Body of pancreas (tissue), 4 donors: ENCODE measurements at regions not wholly inside any gene's neighbourhood (a gene's known extent, or its start where the extent isn't known, plus 50 kb on each side); places are given as distances from the start of the nearest gene placed in this dataset.

Source experiments
- ATAC-seq: fragments of 150-250 bp; one replicate; pipeline ENCODE4 v1.9.1; 2016
- DNase-seq, 4 donors: peaks; one replicate each; pipeline ENCODE4 v3.0.0-alpha.2; 2019
- H3K27ac ChIP-seq, 4 donors: fragments of 200-600 bp; sonication (generic); 1 replicate in 3 of 4; 2 replicates in 1 of 4; pipeline versions ENCODE4 v1.5.1 to v1.6.1; 2016 to 2019; ENCODE audit warnings: mild to moderate bottlenecking in 1 of 4, mixed read lengths in 1 of 4, moderate library complexity in 1 of 4
- H3K27me3 ChIP-seq, 2 donors: fragments of 200-600 bp; sonication (generic); one replicate each; pipeline ENCODE4 v1.6.0; 2016; ENCODE audit warnings: mild to moderate bottlenecking in 1 of 2
- H3K36me3 ChIP-seq, 2 donors: fragments of 200-600 bp; sonication (generic); replicated peaks in 1 of 2; 2 replicates each; pipeline ENCODE4 v1.5.1; 2016; ENCODE audit warnings: low read depth in 2 of 2; ENCODE audit not compliant: insufficient read depth in 1 of 2
- H3K4me1 ChIP-seq: fragments of 200-600 bp; sonication (generic); one replicate; pipeline ENCODE4 v1.6.0; 2016
- H3K4me3 ChIP-seq, 2 donors: fragments of 200-600 bp; sonication (generic); 1 replicate in 1 of 2; 2 replicates in 1 of 2; pipeline ENCODE4 v1.5.1; 2016 to 2019
- H3K9me3 ChIP-seq, 3 donors: fragments of 200-600 bp; sonication (generic); 1 replicate in 2 of 3; 2 replicates in 1 of 3; pipeline ENCODE4 v1.5.1; 2016
- POLR2A ChIP-seq, 3 donors: fragments of 450-650 bp; IDR thresholded peaks; one replicate each; pipeline ENCODE4 v1.6.1; 2016; ENCODE audit warnings: antibody characterized with exemption in 3 of 3, mild to moderate bottlenecking in 2 of 3
- WGBS, 2 donors: methylation state at CpG; one replicate each; pipeline ENCODE4 v1.1.5; 2017; 5-methylcytosine and 5-hydroxymethylcytosine counted together
- intact Hi-C: fragments of 100-400 bp; cut with DNase I; formaldehyde crosslinking; loops from one replicate; pipeline ENCODE4 v1.15.1; 2023
- TF ChIP-seq, protein P1 (sequence below), 7 experiments: fragments of 450-650 bp in 4 of 7; fragments of 200-600 bp in 3 of 7; sonication (generic) in 3 of 7; IDR thresholded peaks; one replicate each; pipeline ENCODE4 v1.5.1; 2016 to 2019; ENCODE audit warnings: antibody characterized with exemption in 7 of 7

DNA sequence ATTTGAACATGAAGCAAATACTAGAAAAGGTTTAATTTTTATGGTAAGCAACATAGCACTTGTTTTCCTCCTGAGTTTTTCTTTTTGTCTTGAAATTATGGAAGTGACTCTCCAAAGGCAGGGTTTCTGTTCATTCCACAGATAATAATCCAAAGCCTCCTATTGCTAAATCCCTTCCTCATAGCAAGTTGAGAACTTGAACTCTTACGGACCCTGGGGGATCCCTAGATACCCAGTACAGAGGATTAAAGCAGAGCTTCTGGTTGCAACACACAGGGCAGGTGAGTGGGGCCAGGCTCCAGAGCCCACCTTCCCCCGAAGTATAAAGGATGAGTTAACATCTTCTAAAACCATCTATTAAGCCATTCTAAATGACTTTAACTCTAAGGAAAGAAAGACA lies 294.1 kb downstream of the RMST start:
- WGBS, 2 donors = 79 to 87% methylated on average over 2 of the region's 2 CpGs
- Histone ChIP-seq H3K27me3 (no peaks in the 10 kb centered on the region), H3K4me1 (no peaks in the 10 kb centered on the region), H3K9me3 (no peaks in the 10 kb centered on the region), H3K36me3 (no peaks in the 10 kb centered on the region), H3K4me3 (no peak overlapping the region), H3K27ac (no peak overlapping the region)
- no peak for ATAC-seq
- intact Hi-C loops = no loop called here
- TF ChIP-seq, protein P1, sequence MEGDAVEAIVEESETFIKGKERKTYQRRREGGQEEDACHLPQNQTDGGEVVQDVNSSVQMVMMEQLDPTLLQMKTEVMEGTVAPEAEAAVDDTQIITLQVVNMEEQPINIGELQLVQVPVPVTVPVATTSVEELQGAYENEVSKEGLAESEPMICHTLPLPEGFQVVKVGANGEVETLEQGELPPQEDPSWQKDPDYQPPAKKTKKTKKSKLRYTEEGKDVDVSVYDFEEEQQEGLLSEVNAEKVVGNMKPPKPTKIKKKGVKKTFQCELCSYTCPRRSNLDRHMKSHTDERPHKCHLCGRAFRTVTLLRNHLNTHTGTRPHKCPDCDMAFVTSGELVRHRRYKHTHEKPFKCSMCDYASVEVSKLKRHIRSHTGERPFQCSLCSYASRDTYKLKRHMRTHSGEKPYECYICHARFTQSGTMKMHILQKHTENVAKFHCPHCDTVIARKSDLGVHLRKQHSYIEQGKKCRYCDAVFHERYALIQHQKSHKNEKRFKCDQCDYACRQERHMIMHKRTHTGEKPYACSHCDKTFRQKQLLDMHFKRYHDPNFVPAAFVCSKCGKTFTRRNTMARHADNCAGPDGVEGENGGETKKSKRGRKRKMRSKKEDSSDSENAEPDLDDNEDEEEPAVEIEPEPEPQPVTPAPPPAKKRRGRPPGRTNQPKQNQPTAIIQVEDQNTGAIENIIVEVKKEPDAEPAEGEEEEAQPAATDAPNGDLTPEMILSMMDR (IDR thresholded peaks at IDR 0.05) = no peak
- TF ChIP-seq POLR2A (IDR thresholded peaks at IDR 0.05) = no peak
- DNase-seq = no peak

DNA sequence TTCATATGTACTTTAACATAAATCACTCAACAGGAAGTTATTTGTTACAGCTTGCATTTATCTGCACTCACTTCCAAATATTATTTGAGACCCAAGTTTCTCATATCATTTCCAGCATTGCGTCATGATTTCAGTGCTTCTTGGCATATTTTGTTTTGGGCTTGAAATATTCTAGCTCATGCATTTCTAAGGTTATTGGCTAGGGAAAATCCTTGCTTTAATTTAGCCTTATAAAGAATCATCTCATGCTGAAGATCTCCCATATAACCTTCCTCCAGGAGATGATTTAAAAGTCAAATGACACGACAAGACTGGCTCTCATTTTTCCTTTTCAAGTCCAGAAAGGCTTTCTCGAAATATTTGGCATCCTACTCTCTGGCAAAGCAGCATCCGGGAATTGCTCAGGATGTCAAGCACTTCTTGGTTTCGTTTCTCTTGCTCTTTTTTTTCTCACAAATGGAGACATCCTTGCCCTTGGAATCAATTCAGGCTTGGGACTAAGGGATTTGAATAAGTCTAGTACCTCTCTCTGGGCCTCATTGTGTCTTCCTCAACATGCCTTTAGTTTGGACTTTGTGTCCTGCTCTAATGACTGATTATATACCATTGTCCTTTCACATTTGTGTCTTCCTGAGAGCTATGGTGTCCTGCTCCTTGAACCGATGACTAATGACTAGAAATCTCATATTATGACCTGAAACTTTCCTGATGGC lies 295.0 kb downstream of the RMST start:
- Histone ChIP-seq H3K36me3 (no peaks in the 10 kb centered on the region), H3K4me1 (no peaks in the 10 kb centered on the region), H3K27ac (no peak overlapping the region), H3K4me3 (no peak overlapping the region), H3K9me3 (peaks cover 0 to 9% (median 0%) of the 10 kb centered on the region in 3 donors), H3K27me3 (no peaks in the 10 kb centered on the region)
- intact Hi-C loops = no loop called here
- 56 to 60% methylated on average over 6 of the region's 6 CpGs for WGBS, 2 donors
- no peak for TF ChIP-seq POLR2A (IDR thresholded peaks at IDR 0.05)
- TF ChIP-seq, protein P1 (IDR thresholded peaks at IDR 0.05) = no peak
- no peak for DNase-seq
- peak; percentile 12 for ATAC-seq

DNA sequence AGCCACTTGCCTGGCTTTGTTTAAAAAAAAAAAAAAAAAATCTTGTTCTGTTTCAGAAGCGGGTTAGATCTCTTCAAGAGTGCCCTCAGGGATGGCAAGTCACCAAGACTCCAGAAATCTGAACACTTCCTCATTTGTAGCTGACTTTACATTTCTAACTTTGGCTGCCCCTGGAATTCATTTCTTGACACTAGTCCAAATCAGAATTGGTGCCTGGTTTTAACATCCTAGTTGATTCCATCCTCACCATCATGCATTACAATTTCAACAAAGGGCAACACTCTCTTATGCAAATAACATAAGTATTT lies 295.5 kb downstream of the RMST start:
- TF ChIP-seq, protein P1 (IDR thresholded peaks at IDR 0.05) = no peak
- TF ChIP-seq POLR2A (IDR thresholded peaks at IDR 0.05) = no peak
- Histone ChIP-seq H3K36me3 (no peaks in the 10 kb centered on the region), H3K4me1 (no peaks in the 10 kb centered on the region), H3K27ac (no peak overlapping the region), H3K4me3 (no peak overlapping the region), H3K9me3 (peaks cover 0 to 10% (median 0%) of the 10 kb centered on the region in 3 donors), H3K27me3 (no peaks in the 10 kb centered on the region)
- DNase-seq (no peak), ATAC-seq (no peak)
- 50 to 67% methylated on average over 1 of the region's 1 CpG for WGBS, 2 donors
- intact Hi-C loops = no loop called here

DNA sequence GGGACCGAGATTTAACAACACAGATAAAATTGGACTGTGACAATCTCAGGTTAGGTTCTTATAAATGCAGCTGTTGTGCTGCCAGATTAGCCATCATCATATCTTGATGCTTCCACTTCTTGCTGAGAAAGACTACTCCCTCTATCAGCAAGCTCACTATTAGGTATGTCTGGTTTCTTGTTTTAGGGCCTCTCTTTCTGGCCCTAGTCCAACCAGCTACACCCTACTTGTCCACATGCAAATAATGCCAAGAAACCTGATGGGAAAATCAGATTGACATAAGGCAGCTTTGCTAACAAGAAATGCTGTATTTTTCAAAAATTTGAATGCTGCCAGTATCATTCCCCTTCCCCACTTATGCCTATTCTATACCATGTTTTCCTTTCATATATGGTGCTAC lies 296.0 kb downstream of the RMST start:
- 34 to 62% methylated on average over 1 of the region's 1 CpG for WGBS, 2 donors
- ATAC-seq = no peak
- peaks cover 0 to 10% (median 0%) of the 10 kb centered on the region in 3 donors for H3K9me3 ChIP-seq
- DNase-seq = no peak
- no peaks in the 10 kb centered on the region for H3K4me1 ChIP-seq
- no peak for TF ChIP-seq POLR2A (IDR thresholded peaks at IDR 0.05)
- TF ChIP-seq, protein P1 (IDR thresholded peaks at IDR 0.05) = no peak
- H3K27ac ChIP-seq = no peak overlapping the region
- H3K4me3 ChIP-seq = no peak overlapping the region
- no peaks in the 10 kb centered on the region for H3K27me3 ChIP-seq
- H3K36me3 ChIP-seq = no peaks in the 10 kb centered on the region
- intact Hi-C loops = no loop called here

DNA sequence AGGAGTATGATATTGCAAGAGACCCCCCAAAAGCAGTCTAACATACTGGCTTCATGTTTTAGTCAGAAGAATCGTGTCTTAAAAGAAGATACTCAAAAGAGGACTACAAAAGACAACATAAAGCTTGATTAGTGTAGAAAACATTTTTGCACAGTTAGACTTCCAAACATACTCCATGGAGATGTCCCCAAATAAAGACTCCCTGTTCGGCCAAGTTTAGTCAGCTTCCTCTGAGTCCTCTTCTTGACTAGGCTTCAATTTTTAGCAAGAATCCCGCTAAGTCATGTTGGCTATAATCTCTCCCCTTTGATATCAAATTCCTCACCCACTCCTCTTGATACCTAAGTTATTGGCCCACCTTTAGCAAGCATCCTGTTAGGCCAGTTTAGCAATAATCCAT lies 298.0 kb downstream of the RMST start:
- ATAC-seq = peak; percentile 42
- intact Hi-C loops = no loop called here
- Histone ChIP-seq H3K36me3 (no peaks in the 10 kb centered on the region), H3K4me1 (no peaks in the 10 kb centered on the region), H3K27ac (no peak overlapping the region), H3K4me3 (no peak overlapping the region), H3K27me3 (no peaks in the 10 kb centered on the region), H3K9me3 (peaks cover 0 to 10% (median 0%) of the 10 kb centered on the region in 3 donors)
- TF ChIP-seq, protein P1 (IDR thresholded peaks at IDR 0.05) = no peak
- TF ChIP-seq POLR2A (IDR thresholded peaks at IDR 0.05) = no peak
- 73 to 78% methylated on average over 3 of the region's 3 CpGs for WGBS, 2 donors
- DNase-seq = no peak
